Tibial nerve (tissue), 4 donors: ENCODE measurements at regions not wholly inside any gene's neighbourhood (a gene's known extent, or its start where the extent isn't known, plus 50 kb on each side); places are given as distances from the start of the nearest gene placed in this dataset.

Experiments
- EP300 ChIP-seq, 2 donors: sonication (generic); formaldehyde crosslinking; IDR thresholded peaks; one replicate each; pipeline ENCODE4 v1.6.1; 2017; ENCODE audit warnings: antibody characterized with exemption in 2 of 2, mild to moderate bottlenecking in 1 of 2
- POLR2A ChIP-seq, 2 donors: fragments of 450-650 bp; IDR thresholded peaks; one replicate each; pipeline ENCODE4 v1.6.1; 2017; ENCODE audit warnings: antibody characterized with exemption in 2 of 2, mild to moderate bottlenecking in 2 of 2, moderate library complexity in 2 of 2
- TF ChIP-seq, protein P1 (sequence below), 5 experiments: fragments of 200-600 bp in 3 of 5; fragments of 450-650 bp in 2 of 5; sonication (generic) in 3 of 5; IDR thresholded peaks; one replicate each; pipeline ENCODE4 v1.5.1; 2016 to 2019; ENCODE audit warnings: antibody characterized with exemption in 5 of 5, mild to moderate bottlenecking in 3 of 5, moderate library complexity in 2 of 5

DNA sequence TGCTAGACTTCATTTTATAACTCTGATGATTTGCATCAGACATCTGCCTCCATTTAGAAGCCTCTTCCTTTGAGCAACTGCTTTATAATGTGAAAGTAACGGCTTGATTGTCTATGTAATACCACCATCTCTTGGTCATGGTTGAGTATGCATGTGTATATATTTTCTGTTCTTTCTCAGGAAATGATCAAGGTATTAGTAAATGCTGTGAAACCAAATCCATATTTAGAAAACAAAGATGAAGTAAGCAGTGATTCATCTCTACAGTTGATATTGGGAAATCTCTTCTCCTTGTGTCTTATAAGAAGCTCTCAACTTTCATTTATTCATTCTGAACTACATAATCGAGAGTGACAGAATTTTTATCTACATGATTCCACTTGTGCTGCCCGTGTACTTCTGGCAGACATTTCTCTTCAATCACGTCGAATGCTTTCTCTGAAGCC lies 104.6 kb upstream of the ANO3 start:
- TF ChIP-seq, protein P1, sequence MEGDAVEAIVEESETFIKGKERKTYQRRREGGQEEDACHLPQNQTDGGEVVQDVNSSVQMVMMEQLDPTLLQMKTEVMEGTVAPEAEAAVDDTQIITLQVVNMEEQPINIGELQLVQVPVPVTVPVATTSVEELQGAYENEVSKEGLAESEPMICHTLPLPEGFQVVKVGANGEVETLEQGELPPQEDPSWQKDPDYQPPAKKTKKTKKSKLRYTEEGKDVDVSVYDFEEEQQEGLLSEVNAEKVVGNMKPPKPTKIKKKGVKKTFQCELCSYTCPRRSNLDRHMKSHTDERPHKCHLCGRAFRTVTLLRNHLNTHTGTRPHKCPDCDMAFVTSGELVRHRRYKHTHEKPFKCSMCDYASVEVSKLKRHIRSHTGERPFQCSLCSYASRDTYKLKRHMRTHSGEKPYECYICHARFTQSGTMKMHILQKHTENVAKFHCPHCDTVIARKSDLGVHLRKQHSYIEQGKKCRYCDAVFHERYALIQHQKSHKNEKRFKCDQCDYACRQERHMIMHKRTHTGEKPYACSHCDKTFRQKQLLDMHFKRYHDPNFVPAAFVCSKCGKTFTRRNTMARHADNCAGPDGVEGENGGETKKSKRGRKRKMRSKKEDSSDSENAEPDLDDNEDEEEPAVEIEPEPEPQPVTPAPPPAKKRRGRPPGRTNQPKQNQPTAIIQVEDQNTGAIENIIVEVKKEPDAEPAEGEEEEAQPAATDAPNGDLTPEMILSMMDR (IDR thresholded peaks at IDR 0.05): peak in 4 of 5 experiments; percentile 29 to 60 (median 47)
- TF ChIP-seq POLR2A (IDR thresholded peaks at IDR 0.05) (no peak), EP300 (IDR thresholded peaks at IDR 0.05) (no peak)
